Smooth muscle cell (in vitro differentiated cells): ENCODE measurements at regions not wholly inside any gene's neighbourhood (a gene's known extent, or its start where the extent isn't known, plus 50 kb on each side); places are given as distances from the start of the nearest gene placed in this dataset.

Source experiments
- DNase-seq: peaks from one replicate; lab custom pipeline; 2025; ENCODE audit not compliant: unreplicated experiment; lab: John Stamatoyannopoulos, UW
- H2AFZ ChIP-seq: fragments of 200-600 bp; sonication (generic); 2 replicates; pipeline ENCODE4 v1.6.0; 2016; ENCODE audit warnings: antibody characterized with exemption, low read depth, mild to moderate bottlenecking
- H3F3A ChIP-seq: fragments of 200-600 bp; sonication (generic); 2 replicates; pipeline ENCODE4 v1.6.0; 2017; ENCODE audit warnings: antibody characterized with exemption, low read depth
- H3K27ac ChIP-seq: fragments of 200-600 bp; sonication (generic); 2 replicates; pipeline ENCODE4 v1.5.1; 2016; ENCODE audit warnings: low read depth, mild to moderate bottlenecking
- H3K27me3 ChIP-seq: fragments of 200-600 bp; sonication (generic); 2 replicates; pipeline ENCODE4 v1.6.1; 2016; ENCODE audit warnings: low read depth, mild to moderate bottlenecking
- H3K36me3 ChIP-seq: fragments of 200-600 bp; sonication (generic); 2 replicates; pipeline ENCODE4 v1.5.1; 2016; ENCODE audit warnings: low read depth
- H3K4me1 ChIP-seq: fragments of 200-600 bp; sonication (generic); 2 replicates; pipeline ENCODE4 v1.5.1; 2016; ENCODE audit warnings: low read depth
- H3K4me2 ChIP-seq: fragments of 200-600 bp; sonication (generic); 2 replicates; pipeline ENCODE4 v1.6.0; 2016; ENCODE audit warnings: mild to moderate bottlenecking
- H3K4me3 ChIP-seq: fragments of 200-600 bp; sonication (generic); 2 replicates; pipeline ENCODE4 v1.5.1; 2016; ENCODE audit warnings: mild to moderate bottlenecking
- H3K79me2 ChIP-seq: fragments of 200-600 bp; sonication (generic); 2 replicates; pipeline ENCODE4 v1.6.0; 2016; ENCODE audit warnings: low read depth, mild to moderate bottlenecking
- H3K9ac ChIP-seq: fragments of 200-600 bp; sonication (generic); 2 replicates; pipeline ENCODE4 v1.6.0; 2016; ENCODE audit warnings: low read depth
- H3K9me3 ChIP-seq: fragments of 200-600 bp; sonication (generic); replicated peaks from 2 replicates; pipeline ENCODE4 v1.5.1; 2016; ENCODE audit warnings: low read depth
- H4K20me1 ChIP-seq: fragments of 200-600 bp; sonication (generic); 2 replicates; pipeline ENCODE4 v1.6.0; 2016; ENCODE audit warnings: low read depth
- WGBS: methylation state at CpG from one replicate; pipeline ENCODE4 v1.1.7; 2016; ENCODE audit warnings: low lambda C conversion rate; 5-methylcytosine and 5-hydroxymethylcytosine counted together
- TF ChIP-seq, protein P1 (sequence below): fragments of 200-600 bp; sonication (generic); IDR thresholded peaks from 2 replicates; pipeline ENCODE4 v1.5.1; 2017; ENCODE audit warnings: borderline replicate concordance, mild to moderate bottlenecking, antibody characterized with exemption; ENCODE audit not compliant: insufficient read depth, poor library complexity, severe bottlenecking

DNA sequence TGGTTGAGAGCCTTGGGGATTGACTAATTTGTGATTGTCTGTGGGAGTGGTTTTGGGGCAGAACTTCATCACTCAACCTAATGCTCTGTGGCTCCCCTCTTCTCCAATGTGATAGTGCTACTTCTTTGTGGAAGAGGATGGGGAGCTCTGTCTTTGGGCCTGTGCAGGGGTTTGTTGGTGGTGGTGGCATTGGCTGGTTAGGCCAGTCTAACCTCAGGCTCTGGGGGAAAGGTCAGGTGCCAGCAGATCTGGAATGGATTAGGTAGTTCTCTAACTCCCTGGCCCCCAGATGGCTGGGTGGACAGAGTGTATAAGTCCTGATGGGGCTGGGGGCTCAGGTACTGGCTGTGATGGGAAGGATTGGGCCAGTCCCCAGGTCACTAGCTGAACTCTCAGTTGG, 129.0 kb upstream of the CHD6 start:
- Histone ChIP-seq H3K9me3 (no peaks in the 10 kb centered on the region), H4K20me1 (no peaks in the 10 kb centered on the region), H3K27me3 (no peaks in the 10 kb centered on the region), H3K79me2 (no peaks in the 10 kb centered on the region), H3K4me2 (no peak overlapping the region), H2AFZ (no peak overlapping the region), H3K4me1 (no peaks in the 10 kb centered on the region), H3K4me3 (no peak overlapping the region), H3K36me3 (no peaks in the 10 kb centered on the region), H3K27ac (no peak overlapping the region), H3F3A (no peaks in the 10 kb centered on the region), H3K9ac (no peak overlapping the region)
- no peak for DNase-seq
- TF ChIP-seq, protein P1, sequence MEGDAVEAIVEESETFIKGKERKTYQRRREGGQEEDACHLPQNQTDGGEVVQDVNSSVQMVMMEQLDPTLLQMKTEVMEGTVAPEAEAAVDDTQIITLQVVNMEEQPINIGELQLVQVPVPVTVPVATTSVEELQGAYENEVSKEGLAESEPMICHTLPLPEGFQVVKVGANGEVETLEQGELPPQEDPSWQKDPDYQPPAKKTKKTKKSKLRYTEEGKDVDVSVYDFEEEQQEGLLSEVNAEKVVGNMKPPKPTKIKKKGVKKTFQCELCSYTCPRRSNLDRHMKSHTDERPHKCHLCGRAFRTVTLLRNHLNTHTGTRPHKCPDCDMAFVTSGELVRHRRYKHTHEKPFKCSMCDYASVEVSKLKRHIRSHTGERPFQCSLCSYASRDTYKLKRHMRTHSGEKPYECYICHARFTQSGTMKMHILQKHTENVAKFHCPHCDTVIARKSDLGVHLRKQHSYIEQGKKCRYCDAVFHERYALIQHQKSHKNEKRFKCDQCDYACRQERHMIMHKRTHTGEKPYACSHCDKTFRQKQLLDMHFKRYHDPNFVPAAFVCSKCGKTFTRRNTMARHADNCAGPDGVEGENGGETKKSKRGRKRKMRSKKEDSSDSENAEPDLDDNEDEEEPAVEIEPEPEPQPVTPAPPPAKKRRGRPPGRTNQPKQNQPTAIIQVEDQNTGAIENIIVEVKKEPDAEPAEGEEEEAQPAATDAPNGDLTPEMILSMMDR = no peak

DNA sequence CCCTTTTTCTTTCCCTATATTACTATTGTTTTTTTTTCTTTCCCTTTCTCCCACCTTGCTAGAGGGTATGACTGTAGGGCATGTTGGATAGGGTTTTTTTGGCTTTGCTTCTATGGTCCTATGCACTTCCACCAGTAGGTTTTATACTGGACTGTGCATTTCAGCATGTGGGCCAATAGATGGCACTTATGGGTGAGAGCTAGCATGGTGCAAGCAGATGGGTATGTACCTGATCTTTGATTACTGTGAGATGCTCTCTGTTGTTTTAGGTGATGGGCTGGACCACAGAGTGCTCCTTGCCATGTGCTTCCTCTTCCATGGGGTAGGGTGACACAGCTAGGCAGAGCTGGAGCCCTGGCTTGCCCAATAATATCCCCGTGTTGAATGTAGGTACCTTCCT, 128.5 kb upstream of the CHD6 start:
- WGBS = 72% methylated on average over 1 of the region's 1 CpG
- H4K20me1 ChIP-seq = no peaks in the 10 kb centered on the region
- no peaks in the 10 kb centered on the region for H3K9me3 ChIP-seq
- H3K27ac ChIP-seq = no peak overlapping the region
- no peaks in the 10 kb centered on the region for H3K79me2 ChIP-seq
- H3K27me3 ChIP-seq = no peaks in the 10 kb centered on the region
- H2AFZ ChIP-seq = no peak overlapping the region
- no peak overlapping the region for H3K4me3 ChIP-seq
- TF ChIP-seq, protein P1 = no peak
- H3K36me3 ChIP-seq = no peaks in the 10 kb centered on the region
- no peak for DNase-seq
- no peak overlapping the region for H3K4me2 ChIP-seq
- H3K4me1 ChIP-seq = no peaks in the 10 kb centered on the region
- H3F3A ChIP-seq = no peaks in the 10 kb centered on the region
- no peak overlapping the region for H3K9ac ChIP-seq

DNA sequence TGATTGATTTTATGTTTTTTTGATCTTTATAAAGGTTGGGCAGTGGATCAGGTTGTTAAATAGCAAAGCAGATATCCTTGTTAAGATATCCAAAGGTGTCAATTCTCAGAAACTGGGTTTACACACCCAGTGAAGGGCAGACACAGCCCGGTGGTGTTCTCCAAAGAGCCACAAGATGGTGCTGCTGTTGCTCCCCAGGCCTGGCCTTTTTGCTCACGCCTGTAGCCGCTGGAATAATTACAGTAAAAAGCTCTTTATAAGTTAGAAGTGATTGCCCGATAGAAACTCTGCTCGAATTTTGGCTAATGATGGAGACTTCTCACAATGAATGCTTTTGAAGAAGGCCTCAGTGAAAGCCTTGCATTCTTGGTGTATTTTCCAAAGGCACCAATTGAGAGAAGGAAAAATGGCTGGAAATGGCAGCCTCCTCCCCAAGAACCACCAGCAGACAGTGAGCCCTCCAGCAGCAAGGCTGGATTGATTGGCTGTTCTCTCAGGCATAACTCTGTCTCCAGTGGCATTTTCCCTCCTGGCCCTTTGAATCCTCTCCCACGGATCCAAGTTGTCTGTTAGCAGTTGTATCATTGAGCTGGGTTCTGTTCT, 120.5 kb upstream of the CHD6 start:
- H3K9me3 ChIP-seq = no peaks in the 10 kb centered on the region
- no peak overlapping the region for H3K27ac ChIP-seq
- 12% methylated on average over 6 of the region's 6 CpGs for WGBS
- H4K20me1 ChIP-seq = no peaks in the 10 kb centered on the region
- H3F3A ChIP-seq = no peaks in the 10 kb centered on the region
- H3K36me3 ChIP-seq = no peaks in the 10 kb centered on the region
- no peaks in the 10 kb centered on the region for H3K4me1 ChIP-seq
- TF ChIP-seq, protein P1 = peak; percentile 94
- H3K9ac ChIP-seq = no peak overlapping the region
- H2AFZ ChIP-seq = peak overlapping the region; percentile 1
- H3K79me2 ChIP-seq = no peaks in the 10 kb centered on the region
- H3K27me3 ChIP-seq = no peaks in the 10 kb centered on the region
- H3K4me2 ChIP-seq = no peak overlapping the region
- no peak overlapping the region for H3K4me3 ChIP-seq
- DNase-seq = no peak

DNA sequence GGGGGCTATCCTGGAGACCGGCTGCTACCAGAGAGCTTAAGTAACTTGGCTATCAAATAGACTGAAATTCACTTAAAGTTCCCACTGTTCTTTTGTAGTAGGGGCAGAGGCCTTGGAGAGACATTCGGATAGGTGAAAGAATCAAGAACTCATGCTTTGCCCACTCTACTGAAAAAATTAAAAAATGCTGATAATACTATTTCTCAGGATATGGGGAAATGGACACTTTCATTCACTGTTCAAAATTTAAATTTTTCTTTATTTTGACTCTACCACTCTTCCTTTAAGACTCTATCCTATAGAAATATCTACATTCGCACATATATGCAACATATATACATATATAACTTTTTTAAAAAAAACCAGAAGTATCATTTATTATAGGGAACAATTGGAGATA, 117.8 kb upstream of the CHD6 start:
- 92% methylated on average over 3 of the region's 3 CpGs for WGBS

More for the DNA sequence above, 117.8 kb upstream of the CHD6 start:
- Histone ChIP-seq H3K79me2 (no peaks in the 10 kb centered on the region), H3K27me3 (no peaks in the 10 kb centered on the region), H2AFZ (no peak overlapping the region), H3K4me1 (no peaks in the 10 kb centered on the region), H4K20me1 (no peaks in the 10 kb centered on the region), H3K4me2 (no peak overlapping the region), H3K4me3 (no peak overlapping the region), H3F3A (no peaks in the 10 kb centered on the region), H3K9ac (no peak overlapping the region), H3K27ac (no peak overlapping the region), H3K36me3 (no peaks in the 10 kb centered on the region), H3K9me3 (no peaks in the 10 kb centered on the region)
- TF ChIP-seq, protein P1 = no peak
- no peak for DNase-seq
